Fibroblast of lung (primary cell): ENCODE measurements at regions not wholly inside any gene's neighbourhood (a gene's known extent, or its start where the extent isn't known, plus 50 kb on each side); places are given as distances from the start of the nearest gene placed in this dataset.

ENCODE experiments used
- DNase-seq, 2 donors: peaks; one replicate each; pipeline versions ENCODE4 v3.0.0 to v3.0.0-alpha.2; 2010; ENCODE audit warnings: low read depth in 2 of 2
- H2AFZ ChIP-seq: 2 replicates; pipeline ENCODE4 v1.5.1; 2012; ENCODE audit warnings: low read length, control low read depth, inconsistent platforms
- H3K27ac ChIP-seq: 2 replicates; pipeline ENCODE4 v1.5.1; 2011; ENCODE audit warnings: low read length, control low read depth; ENCODE audit not compliant: insufficient read depth
- H3K27me3 ChIP-seq: 2 replicates; pipeline ENCODE4 v1.5.1; 2011; ENCODE audit warnings: mild to moderate bottlenecking, low read length; ENCODE audit not compliant: control insufficient read depth, insufficient read depth
- H3K36me3 ChIP-seq: 2 replicates; pipeline ENCODE4 v1.5.1; 2011; ENCODE audit warnings: low read length; ENCODE audit not compliant: control insufficient read depth, insufficient read depth
- H3K4me1 ChIP-seq: 2 replicates; pipeline ENCODE4 v1.5.1; 2011; ENCODE audit warnings: low read length; ENCODE audit not compliant: control insufficient read depth, insufficient read depth; ENCODE audit errors: extremely low read depth
- H3K4me2 ChIP-seq: 2 replicates; pipeline ENCODE4 v1.5.1; 2011; ENCODE audit warnings: low read length, control low read depth; ENCODE audit not compliant: insufficient read depth; ENCODE audit errors: extremely low read depth
- H3K4me3 ChIP-seq, 4 experiments: fragments of 200-600 bp in 1 of 4; sonication (generic) in 1 of 4; replicated peaks in 1 of 4; 2 replicates each; pipeline ENCODE4 v1.5.1; 2011 to 2016; ENCODE audit warnings: low read length in 4 of 4, low read depth in 3 of 4, mild to moderate bottlenecking in 3 of 4, control low read depth in 2 of 4, inconsistent platforms in 1 of 4, mixed read lengths in 1 of 4; ENCODE audit not compliant: insufficient read depth in 1 of 4; ENCODE audit errors: control extremely low read depth in 1 of 4
- H3K79me2 ChIP-seq: 2 replicates; pipeline ENCODE4 v1.5.1; 2012; ENCODE audit warnings: mild to moderate bottlenecking, low read length, inconsistent platforms; ENCODE audit not compliant: control insufficient read depth, insufficient read depth
- H3K9ac ChIP-seq: 2 replicates; pipeline ENCODE4 v1.5.1; 2011; ENCODE audit warnings: mild to moderate bottlenecking, low read length, control low read depth; ENCODE audit not compliant: insufficient read depth
- H3K9me3 ChIP-seq: 2 replicates; pipeline ENCODE4 v1.5.1; 2012; ENCODE audit warnings: low read depth, low read length; ENCODE audit not compliant: control insufficient read depth, insufficient read depth
- H4K20me1 ChIP-seq: 2 replicates; pipeline ENCODE4 v1.5.1; 2011; ENCODE audit warnings: low read length; ENCODE audit not compliant: control insufficient read depth, insufficient read depth; ENCODE audit errors: extremely low read depth
- CTCF ChIP-seq, 2 donors: IDR thresholded peaks in 1 of 2; conservative IDR thresholded peaks in 1 of 2; 1 replicate in 1 of 2; 2 replicates in 1 of 2; pipeline ENCODE4 v1.5.1; 2011 to 2012; ENCODE audit warnings: low read length in 2 of 2, control low read depth in 1 of 2, inconsistent platforms in 1 of 2, low read depth in 1 of 2, mild to moderate bottlenecking in 1 of 2
- EZH2 ChIP-seq: IDR thresholded peaks from 2 replicates; pipeline ENCODE4 v1.5.1; 2012; ENCODE audit warnings: low read length, control low read depth, mild to moderate bottlenecking; ENCODE audit errors: missing control alignments

- peak; percentile 21 to 30 for DNase-seq
- no peak overlapping the region for H2AFZ ChIP-seq
- TF ChIP-seq EZH2: no peak
- TF ChIP-seq CTCF (conservative IDR thresholded peaks at IDR 0.05 in 1 of 2, IDR thresholded peaks at IDR 0.05 in 1 of 2; ENCODE audit: low read depth in 1 of 2, low read length in 2 of 2): peak; percentile 68 to 89
Observed at GRCh38 chr1:36576118-36576517, 93.4 kb upstream of the CSF3R start.

DNA sequence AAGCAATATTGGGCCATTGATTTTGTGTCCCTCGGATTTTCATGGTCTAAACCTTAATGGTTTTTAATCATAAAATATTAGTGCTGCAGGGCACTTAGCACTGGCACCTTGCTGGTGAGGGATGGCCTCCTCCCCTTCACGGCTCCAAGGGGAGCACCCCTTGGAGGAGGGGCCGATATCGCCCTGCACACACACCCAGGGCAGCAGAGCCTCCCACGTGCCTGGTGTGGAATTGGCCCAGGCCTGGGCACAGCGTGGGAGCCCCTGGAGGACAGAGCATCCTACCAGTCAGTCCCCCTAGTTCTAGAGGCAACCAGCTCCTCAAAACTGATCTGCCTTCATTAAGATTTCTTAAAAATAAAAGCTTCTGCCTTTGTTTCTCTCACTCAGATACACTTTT, 90.7 kb upstream of the CSF3R start:
- Histone ChIP-seq H3K9ac (no peak overlapping the region), H3K4me1 (no peaks in the 10 kb centered on the region), H3K27me3 (no peaks in the 10 kb centered on the region), H3K4me2 (no peak overlapping the region), H3K9me3 (no peaks in the 10 kb centered on the region), H3K36me3 (no peaks in the 10 kb centered on the region), H4K20me1 (no peaks in the 10 kb centered on the region), H3K4me3 (no peak overlapping the region), H2AFZ (no peak overlapping the region), H3K79me2 (no peaks in the 10 kb centered on the region), H3K27ac (no peak overlapping the region)
- TF ChIP-seq EZH2: no peak
- TF ChIP-seq CTCF (conservative IDR thresholded peaks at IDR 0.05 in 1 of 2, IDR thresholded peaks at IDR 0.05 in 1 of 2; ENCODE audit: low read depth in 1 of 2, low read length in 2 of 2): no peak
- no peak for DNase-seq

More at GRCh38 chr1:36576118-36576517, 93.4 kb upstream of the CSF3R start:
- Histone ChIP-seq H3K36me3 (no peaks in the 10 kb centered on the region), H3K27ac (no peak overlapping the region), H3K9ac (no peak overlapping the region), H3K4me2 (no peak overlapping the region), H3K9me3 (no peaks in the 10 kb centered on the region), H4K20me1 (no peaks in the 10 kb centered on the region), H3K27me3 (no peaks in the 10 kb centered on the region), H3K4me1 (no peaks in the 10 kb centered on the region), H3K4me3 (no peak overlapping the region), H3K79me2 (no peaks in the 10 kb centered on the region)

DNA sequence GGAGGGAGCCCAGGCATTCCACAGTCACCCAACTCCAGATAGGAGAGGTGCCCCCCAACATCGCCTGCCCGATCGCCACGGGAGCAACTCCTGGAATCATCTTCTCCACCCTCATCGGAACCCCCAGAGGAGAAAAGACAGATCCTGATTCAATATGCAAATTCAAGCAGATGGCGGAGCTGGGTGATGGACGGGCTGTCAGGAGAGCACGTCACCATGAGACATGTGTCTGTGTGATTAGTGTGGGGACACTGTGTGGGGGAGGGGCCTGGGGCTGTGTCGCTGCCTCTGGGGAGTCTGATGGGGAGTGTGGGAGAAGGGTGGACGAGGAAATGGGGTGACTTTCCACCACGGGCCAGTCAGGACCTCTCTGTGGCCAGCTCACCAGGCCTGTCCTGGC, 90.2 kb upstream of the CSF3R start:
- Histone ChIP-seq H3K4me2 (no peak overlapping the region), H3K9ac (no peak overlapping the region), H3K9me3 (no peaks in the 10 kb centered on the region), H3K4me3 (no peak overlapping the region), H3K4me1 (no peaks in the 10 kb centered on the region), H3K27ac (no peak overlapping the region), H3K79me2 (no peaks in the 10 kb centered on the region), H3K36me3 (no peaks in the 10 kb centered on the region), H2AFZ (no peak overlapping the region), H4K20me1 (no peaks in the 10 kb centered on the region), H3K27me3 (no peaks in the 10 kb centered on the region)
- DNase-seq: no peak
- TF ChIP-seq EZH2: no peak
- no peak for TF ChIP-seq CTCF (conservative IDR thresholded peaks at IDR 0.05 in 1 of 2, IDR thresholded peaks at IDR 0.05 in 1 of 2; ENCODE audit: low read depth in 1 of 2, low read length in 2 of 2)
